GM04503 (cell line): ENCODE measurements at regions not wholly inside any gene's neighbourhood (a gene's known extent, or its start where the extent isn't known, plus 50 kb on each side); places are given as distances from the start of the nearest gene placed in this dataset.
"Not testable (repeated sequence)": the region's sequence is repeated elsewhere in the genome, so short reads cannot be mapped to it uniquely, and the experiment has no call there.

Experiments
- DNase-seq: peaks from one replicate; pipeline ENCODE4 v3.0.0-alpha.2; 2012; ENCODE audit warnings: low read depth

GRCh38 chr6:68144667-68145066 lies 490.4 kb upstream of the ADGRB3 start:
- no peak for DNase-seq

DNA sequence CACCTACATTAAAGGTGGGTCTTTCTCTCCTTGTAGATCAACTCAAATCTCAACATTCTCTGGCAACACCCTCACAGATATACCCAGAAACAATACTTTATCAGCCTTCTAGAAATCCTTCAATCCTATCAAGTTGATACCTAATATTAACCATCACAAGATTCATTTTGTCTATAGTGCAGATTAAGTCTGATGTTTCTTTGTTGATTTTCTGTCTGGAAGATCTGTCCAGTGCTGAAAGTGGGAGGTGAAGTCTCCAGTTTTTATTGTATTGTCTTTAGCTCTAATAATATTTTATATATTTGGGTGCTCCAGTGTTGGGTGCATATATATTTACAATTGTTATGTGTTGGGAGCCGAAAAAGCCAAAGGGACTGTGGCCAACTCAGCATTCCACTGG lies 493.9 kb upstream of the ADGRB3 start:
- no peak for DNase-seq

- no peak for DNase-seq
These were observed 496.0 kb upstream of the ADGRB3 start for GRCh38 chr6:68139130-68139529.

DNA sequence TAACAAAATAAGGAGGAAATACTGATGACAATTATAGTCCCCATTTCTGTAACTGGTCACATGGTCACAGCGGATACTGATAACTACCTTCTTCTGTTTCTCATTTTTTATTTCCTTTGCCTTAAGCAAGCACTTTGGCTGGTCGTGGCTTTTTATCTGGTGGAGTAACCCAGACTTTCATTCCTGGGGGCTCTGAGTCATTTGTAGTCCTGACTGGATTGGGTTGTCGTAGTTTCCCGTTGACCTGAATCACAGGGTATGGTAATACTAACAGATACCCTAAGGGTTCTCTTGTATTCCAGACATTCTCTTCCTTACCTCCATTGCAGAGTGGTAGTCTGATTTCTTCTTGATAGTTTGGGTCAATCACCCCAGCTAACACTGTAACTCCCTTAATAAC lies 500.3 kb upstream of the ADGRB3 start:
- no peak for DNase-seq

DNA sequence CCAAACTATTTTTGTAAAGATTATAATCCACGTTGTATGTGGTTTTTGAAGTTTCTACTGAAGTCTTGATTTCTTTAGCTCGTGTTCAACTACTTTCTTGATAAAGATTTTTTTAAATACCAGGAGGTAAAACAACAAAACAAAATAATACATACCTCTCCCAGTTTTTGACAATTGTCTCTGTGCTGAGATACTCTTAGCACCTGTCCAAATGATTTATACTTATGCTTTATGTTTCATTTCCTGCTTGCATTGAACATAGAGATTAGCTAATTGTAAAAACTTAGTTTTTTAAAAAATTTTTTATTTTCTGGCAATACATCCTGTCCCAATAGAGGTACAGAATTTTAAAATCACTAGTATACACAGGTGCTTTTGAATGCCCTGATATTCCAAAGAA lies 506.9 kb upstream of the ADGRB3 start:
- DNase-seq = no peak

- no peak for DNase-seq
These were observed 508.0 kb upstream of the ADGRB3 start for GRCh38 chr6:68127074-68127473.

DNA sequence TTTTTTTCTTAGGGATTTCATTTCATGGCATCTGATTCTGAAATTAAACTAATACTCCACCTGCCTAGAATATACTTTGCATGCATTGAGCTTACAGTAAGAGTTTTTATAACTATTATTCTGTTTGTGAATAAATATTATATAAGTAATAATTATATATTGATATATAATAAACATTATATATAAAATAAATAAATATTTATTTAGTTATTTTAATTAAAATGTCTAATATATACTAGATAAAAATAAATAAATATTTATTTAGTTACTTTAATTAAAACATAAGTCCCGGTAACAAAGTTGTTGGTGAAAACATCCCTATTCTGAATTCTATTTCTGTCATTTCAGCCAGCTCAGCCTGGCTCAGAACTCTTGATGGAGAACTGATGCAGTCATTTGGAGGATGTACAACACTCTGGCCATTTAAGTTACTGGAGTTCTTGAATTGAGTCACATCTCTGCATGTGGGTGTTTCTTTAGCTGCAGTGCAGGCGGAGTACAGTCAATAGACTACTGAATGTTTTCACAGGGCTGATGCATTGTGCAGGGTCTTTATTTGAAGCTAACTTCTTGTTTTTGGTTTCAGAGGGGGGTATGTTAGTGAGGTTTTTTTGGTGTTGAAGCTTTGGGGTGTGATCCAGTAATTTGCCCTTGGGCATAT lies 508.9 kb upstream of the ADGRB3 start:
- no peak for DNase-seq

DNA sequence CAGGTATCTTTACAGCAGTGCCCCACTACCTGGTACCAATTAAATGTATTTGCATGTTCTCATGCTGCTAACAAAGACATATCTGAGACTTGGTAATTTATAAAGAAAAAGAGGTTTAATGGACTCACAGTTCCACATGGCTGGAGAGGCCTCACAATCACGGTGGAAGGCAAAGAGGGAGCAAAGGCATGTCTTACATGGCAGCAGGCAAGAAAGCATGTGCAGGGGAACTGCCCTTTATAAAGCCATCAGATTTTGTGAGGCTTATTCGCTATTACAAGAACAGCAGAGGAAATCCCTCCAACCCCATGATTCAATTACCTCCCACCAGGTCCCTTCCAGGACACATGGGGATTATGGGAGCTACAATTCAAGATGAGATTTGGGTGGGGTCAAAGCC lies 512.1 kb upstream of the ADGRB3 start:
- DNase-seq = not testable (repeated sequence)

- no peak for DNase-seq
These were observed 513.0 kb upstream of the ADGRB3 start for GRCh38 chr6:68122032-68122431.

DNA sequence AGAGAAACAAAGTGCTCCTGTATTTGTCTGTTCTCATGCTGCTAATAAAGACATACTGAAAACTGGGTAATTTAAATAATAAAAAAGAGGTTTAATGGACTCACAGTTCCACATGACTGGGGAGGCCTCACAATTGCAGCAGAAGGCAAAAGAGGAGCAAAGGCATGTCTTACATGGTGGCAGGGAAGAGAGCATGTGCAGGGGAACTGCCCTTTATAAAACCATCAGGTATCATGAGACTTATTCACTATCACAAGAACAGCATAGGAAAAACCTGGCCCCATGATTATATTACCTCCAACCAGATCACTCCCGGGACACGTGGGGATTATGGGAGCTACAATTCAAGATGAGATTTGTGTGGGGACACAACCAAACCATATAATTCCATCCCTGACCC lies 514.1 kb upstream of the ADGRB3 start:
- not testable (repeated sequence) for DNase-seq

- DNase-seq = no peak
These were observed 520.5 kb upstream of the ADGRB3 start for GRCh38 chr6:68114463-68115047.

- DNase-seq = no peak
These were observed 526.7 kb upstream of the ADGRB3 start for GRCh38 chr6:68108233-68108835.

- no peak for DNase-seq
These were observed 541.0 kb upstream of the ADGRB3 start for GRCh38 chr6:68094070-68094469.

DNA sequence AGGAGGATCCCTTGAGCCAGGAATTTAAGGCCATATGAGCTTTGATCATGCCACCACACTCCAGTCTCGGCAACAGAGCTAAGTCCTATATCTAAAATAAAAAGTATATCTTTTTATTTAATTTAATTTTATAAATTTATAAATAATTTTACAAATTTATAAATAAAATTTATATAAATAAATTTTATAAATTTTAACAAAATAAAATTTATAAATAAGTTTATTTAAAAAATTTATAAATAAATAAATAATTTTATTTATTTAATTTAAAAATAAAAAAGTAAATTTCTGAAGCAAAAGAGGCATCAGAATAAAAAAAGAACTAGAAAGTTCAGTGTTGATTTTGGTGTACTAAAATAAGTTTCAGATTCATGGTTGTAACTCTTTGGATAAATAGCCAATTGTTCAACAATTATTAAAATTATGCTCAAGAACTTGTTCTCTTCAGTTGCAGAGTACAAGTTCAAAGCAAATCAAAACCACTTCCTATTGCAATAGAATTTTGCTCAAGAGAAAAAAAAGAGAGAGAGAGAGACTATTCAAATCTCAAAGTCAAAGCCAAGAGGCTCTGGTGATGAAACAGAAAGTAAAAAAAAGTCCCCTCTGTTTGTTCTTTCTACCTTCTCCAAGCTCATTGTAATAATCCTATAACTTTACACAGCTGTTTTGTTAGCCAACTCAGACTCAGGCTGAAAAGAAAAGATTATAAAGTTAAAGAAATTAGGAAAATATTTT lies 547.5 kb upstream of the ADGRB3 start:
- no peak for DNase-seq

DNA sequence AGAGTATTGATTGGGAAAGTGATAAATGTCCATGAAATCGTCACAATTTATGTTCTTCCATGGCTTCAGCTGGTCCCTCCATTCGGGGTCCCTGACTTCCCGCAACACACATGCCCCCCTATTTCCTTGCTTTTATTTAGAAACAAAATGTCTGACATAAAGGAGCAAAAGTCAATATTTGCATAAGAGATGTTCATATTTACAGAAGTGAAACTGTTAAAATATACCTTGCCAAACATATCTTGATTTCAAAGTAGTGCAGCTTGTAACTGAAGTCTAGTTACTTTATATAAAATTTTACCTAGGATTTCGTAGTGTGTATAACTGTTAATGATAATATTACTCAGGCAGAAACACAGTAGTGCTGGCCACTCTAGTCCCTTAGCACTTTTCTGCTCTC lies 548.9 kb upstream of the ADGRB3 start:
- no peak for DNase-seq

DNA sequence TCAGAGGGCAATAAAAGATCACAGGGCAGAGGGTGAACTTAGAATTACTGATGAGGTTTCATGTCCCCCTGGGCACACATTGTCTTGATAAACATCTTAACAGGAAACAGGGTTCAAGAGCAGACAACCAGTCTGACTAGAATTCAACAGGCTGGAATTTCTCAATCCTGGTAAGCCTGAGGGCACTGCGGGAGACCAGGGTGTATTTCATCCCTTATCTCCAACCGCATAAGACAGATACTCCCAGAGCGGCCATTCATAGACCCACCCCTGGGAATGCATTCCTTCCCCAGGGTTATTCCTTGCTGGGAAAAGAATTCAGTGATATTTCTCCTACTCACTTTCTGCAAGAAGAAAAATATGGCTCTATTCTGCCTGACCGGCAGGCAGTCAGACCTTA lies 549.5 kb upstream of the ADGRB3 start:
- DNase-seq = not testable (repeated sequence)

- DNase-seq = no peak
These were observed 553.0 kb upstream of the ADGRB3 start for GRCh38 chr6:68082086-68082485.

GRCh38 chr6:68080074-68080473 lies 555.0 kb upstream of the ADGRB3 start:
- DNase-seq = no peak

GRCh38 chr6:68077661-68078060 lies 557.4 kb upstream of the ADGRB3 start:
- no peak for DNase-seq

DNA sequence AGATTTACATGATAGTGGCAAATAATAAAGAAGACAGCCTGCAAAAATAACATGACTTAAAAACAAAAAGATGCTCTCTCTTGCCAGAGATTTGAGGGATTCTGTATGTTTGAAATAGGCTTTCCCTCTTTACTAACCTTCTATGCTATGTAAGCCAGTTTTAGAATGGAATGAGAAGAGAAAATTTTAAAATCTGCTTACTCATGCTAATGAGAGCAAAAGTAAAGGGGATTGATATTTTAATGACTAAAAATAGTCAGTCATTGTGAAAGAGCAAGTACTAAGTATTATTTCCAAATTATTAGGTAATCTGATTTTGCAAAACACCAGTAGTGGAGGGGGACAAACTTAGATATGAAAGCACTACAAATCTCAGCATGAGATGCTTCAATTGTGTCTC lies 563.3 kb upstream of the ADGRB3 start:
- DNase-seq = no peak

GRCh38 chr6:68069921-68070710 lies 565.0 kb upstream of the ADGRB3 start:
- DNase-seq = no peak

- DNase-seq = no peak
These were observed 575.2 kb upstream of the ADGRB3 start for GRCh38 chr6:68059899-68060298.
